ENCODE measurements at regions not wholly inside any gene's neighbourhood (a gene's known extent, or its start where the extent isn't known, plus 50 kb on each side); places are given as distances from the start of the nearest gene placed in this dataset.

GRCh38 chr2:82412021-82412420 is 2047.1 kb downstream of the SUCLG1 start:
- Histone ChIP-seq H2AFZ (no peak overlapping the region), H3K36me3 (replicated peaks; ENCODE audit: insufficient read depth, low read depth) (no peaks in the 10 kb centered on the region), H4K20me1 (ENCODE audit: insufficient read depth, poor library complexity, severe bottlenecking) (no peaks in the 10 kb centered on the region), H3K27me3 (no peaks in the 10 kb centered on the region), H3K4me3 (no peak overlapping the region), H3K27ac (no peak overlapping the region), H3K9me2 (replicated peaks; ENCODE audit: insufficient read depth) (no peaks in the 10 kb centered on the region), H3K4me2 (no peak overlapping the region), H3K79me2 (no peaks in the 10 kb centered on the region), H3K9me3 (ENCODE audit: low read depth) (no peaks in the 10 kb centered on the region), H3K4me1 (ENCODE audit: insufficient read depth) (no peaks in the 10 kb centered on the region)
- WGBS (ENCODE audit: low lambda C conversion rate, missing lambda C conversion rate): 80% methylated on average over 3 of the region's 3 CpGs
- no peak for TF ChIP-seq CTCF (IDR thresholded peaks at IDR 0.05; ENCODE audit: poor library complexity)
- TF ChIP-seq EZH2 (IDR thresholded peaks at IDR 0.05; ENCODE audit: borderline replicate concordance): no peak
- TF ChIP-seq EZH2phosphoT487 (IDR thresholded peaks at IDR 0.05; ENCODE audit: low read depth, severe bottlenecking, unreplicated experiment): no peak
- DNase-seq (ENCODE audit: low spot score): no peak

- no peaks in the 10 kb centered on the region for H3K4me1 ChIP-seq (ENCODE audit: insufficient read depth)
- no peaks in the 10 kb centered on the region for H3K9me2 ChIP-seq (replicated peaks; ENCODE audit: insufficient read depth)
- H3K36me3 ChIP-seq (replicated peaks; ENCODE audit: insufficient read depth, low read depth): no peaks in the 10 kb centered on the region
- H3K79me2 ChIP-seq: no peaks in the 10 kb centered on the region
- DNase-seq (ENCODE audit: low spot score): no peak
- no peak overlapping the region for H3K4me3 ChIP-seq
- H3K27ac ChIP-seq: no peak overlapping the region
- 86% methylated on average over 3 of the region's 3 CpGs for WGBS (ENCODE audit: low lambda C conversion rate, missing lambda C conversion rate)
- no peak for TF ChIP-seq EZH2phosphoT487 (IDR thresholded peaks at IDR 0.05; ENCODE audit: low read depth, severe bottlenecking, unreplicated experiment)
- TF ChIP-seq CTCF (IDR thresholded peaks at IDR 0.05; ENCODE audit: poor library complexity): no peak
- TF ChIP-seq EZH2 (IDR thresholded peaks at IDR 0.05; ENCODE audit: borderline replicate concordance): no peak
- H3K27me3 ChIP-seq: no peaks in the 10 kb centered on the region
- no peak overlapping the region for H2AFZ ChIP-seq
- peak overlapping the region; percentile 2 for H3K4me2 ChIP-seq
- no peaks in the 10 kb centered on the region for H4K20me1 ChIP-seq (ENCODE audit: insufficient read depth, poor library complexity, severe bottlenecking)
- H3K9me3 ChIP-seq (ENCODE audit: low read depth): no peaks in the 10 kb centered on the region
These were observed 2048.0 kb downstream of the SUCLG1 start for GRCh38 chr2:82411071-82411470.

GRCh38 chr2:82395531-82395930 is 2063.5 kb downstream of the SUCLG1 start:
- DNase-seq (ENCODE audit: low spot score): no peak
- Histone ChIP-seq H3K4me3 (no peak overlapping the region), H3K9me2 (replicated peaks; ENCODE audit: insufficient read depth) (no peaks in the 10 kb centered on the region), H2AFZ (no peak overlapping the region), H3K36me3 (replicated peaks; ENCODE audit: insufficient read depth, low read depth) (no peaks in the 10 kb centered on the region), H3K4me2 (no peak overlapping the region), H3K4me1 (ENCODE audit: insufficient read depth) (no peaks in the 10 kb centered on the region), H3K79me2 (no peaks in the 10 kb centered on the region), H4K20me1 (ENCODE audit: insufficient read depth, poor library complexity, severe bottlenecking) (no peaks in the 10 kb centered on the region), H3K27me3 (no peaks in the 10 kb centered on the region), H3K9me3 (ENCODE audit: low read depth) (no peaks in the 10 kb centered on the region), H3K27ac (no peak overlapping the region)
- TF ChIP-seq EZH2phosphoT487 (IDR thresholded peaks at IDR 0.05; ENCODE audit: low read depth, severe bottlenecking, unreplicated experiment) (no peak), EZH2 (IDR thresholded peaks at IDR 0.05; ENCODE audit: borderline replicate concordance) (no peak), CTCF (IDR thresholded peaks at IDR 0.05; ENCODE audit: poor library complexity) (no peak)
- 86% methylated on average over 10 of the region's 10 CpGs for WGBS (ENCODE audit: low lambda C conversion rate, missing lambda C conversion rate)

- Histone ChIP-seq H3K9me2 (replicated peaks; ENCODE audit: insufficient read depth) (no peaks in the 10 kb centered on the region), H2AFZ (no peak overlapping the region), H3K27ac (no peak overlapping the region), H3K79me2 (no peaks in the 10 kb centered on the region), H3K36me3 (replicated peaks; ENCODE audit: insufficient read depth, low read depth) (no peaks in the 10 kb centered on the region), H4K20me1 (ENCODE audit: insufficient read depth, poor library complexity, severe bottlenecking) (no peaks in the 10 kb centered on the region), H3K9me3 (ENCODE audit: low read depth) (no peaks in the 10 kb centered on the region), H3K4me1 (ENCODE audit: insufficient read depth) (no peaks in the 10 kb centered on the region), H3K4me2 (no peak overlapping the region), H3K27me3 (no peaks in the 10 kb centered on the region), H3K4me3 (no peak overlapping the region)
- no peak for DNase-seq (ENCODE audit: low spot score)
- 92% methylated on average over 8 of the region's 9 CpGs for WGBS (ENCODE audit: low lambda C conversion rate, missing lambda C conversion rate)
- TF ChIP-seq CTCF (IDR thresholded peaks at IDR 0.05; ENCODE audit: poor library complexity) (no peak), EZH2phosphoT487 (IDR thresholded peaks at IDR 0.05; ENCODE audit: low read depth, severe bottlenecking, unreplicated experiment) (no peak), EZH2 (IDR thresholded peaks at IDR 0.05; ENCODE audit: borderline replicate concordance) (no peak)
These were observed 2067.7 kb downstream of the SUCLG1 start for GRCh38 chr2:82391386-82391785.
